GM20431 (cell line): ENCODE measurements at regions not wholly inside any gene's neighbourhood (a gene's known extent, or its start where the extent isn't known, plus 50 kb on each side); places are given as distances from the start of the nearest gene placed in this dataset.
"Not testable (repeated sequence)": the region's sequence is repeated elsewhere in the genome, so short reads cannot be mapped to it uniquely, and the experiment has no call there.

Experiments used
- in situ Hi-C: fragments of 300-500 bp; cut with MseI, MboI; formaldehyde crosslinking; loops from one replicate; pipeline ENCODE4 v1.15.0; 2020; ENCODE audit warnings: low sequenced_read_pairs; ENCODE audit not compliant: unreplicated experiment

- in situ Hi-C loops = no loop called here
Observed at GRCh38 chr16:8458481-8459046, 131.7 kb downstream of the TMEM114 start.

GRCh38 chr16:8453359-8453758, 137.0 kb downstream of the TMEM114 start:
- in situ Hi-C loops = no loop called here

- in situ Hi-C loops = no loop called here
Observed at GRCh38 chr16:8452941-8453340, 137.4 kb downstream of the TMEM114 start.

- in situ Hi-C loops = no loop called here
Observed at GRCh38 chr16:8436931-8437330, 153.4 kb downstream of the TMEM114 start.

GRCh38 chr16:8431783-8432182, 158.5 kb downstream of the TMEM114 start:
- in situ Hi-C loops = no loop called here

GRCh38 chr16:8430401-8430800, 159.9 kb downstream of the TMEM114 start:
- in situ Hi-C loops = no loop called here

GRCh38 chr16:8426569-8426968, 163.7 kb downstream of the TMEM114 start:
- in situ Hi-C loops = no loop called here

GRCh38 chr16:8417145-8417544, 173.2 kb downstream of the TMEM114 start:
- in situ Hi-C loops = no loop called here

- in situ Hi-C loops = no loop called here
Observed at GRCh38 chr16:8408855-8409567, 181.3 kb downstream of the TMEM114 start.

GRCh38 chr16:8407351-8407750, 183.0 kb downstream of the TMEM114 start:
- in situ Hi-C loops = no loop called here

GRCh38 chr16:8403978-8404749, 186.1 kb downstream of the TMEM114 start:
- in situ Hi-C loops = no loop called here

- in situ Hi-C loops = no loop called here
Observed at GRCh38 chr16:8402981-8403843, 187.1 kb downstream of the TMEM114 start.

- in situ Hi-C loops = not testable (repeated sequence)
Observed at GRCh38 chr16:8400683-8401082, 189.6 kb downstream of the TMEM114 start.

GRCh38 chr16:8398548-8398947, 191.8 kb downstream of the TMEM114 start:
- in situ Hi-C loops = no loop called here

GRCh38 chr16:8397223-8397622, 193.1 kb downstream of the TMEM114 start:
- in situ Hi-C loops = no loop called here

- in situ Hi-C loops = no loop called here
Observed at GRCh38 chr16:8396463-8396862, 193.8 kb downstream of the TMEM114 start.

- in situ Hi-C loops = no loop called here
Observed at GRCh38 chr16:8391257-8391656, 199.1 kb downstream of the TMEM114 start.

GRCh38 chr16:8388684-8389083, 201.6 kb downstream of the TMEM114 start:
- in situ Hi-C loops = no loop called here

- in situ Hi-C loops = no loop called here
Observed at GRCh38 chr16:8381814-8382213, 208.5 kb downstream of the TMEM114 start.

GRCh38 chr16:8380311-8380710, 210.0 kb downstream of the TMEM114 start:
- in situ Hi-C loops = no loop called here
